NCI-H128 (cell line): ENCODE measurements at regions not wholly inside any gene's neighbourhood (a gene's known extent, or its start where the extent isn't known, plus 50 kb on each side); places are given as distances from the start of the nearest gene placed in this dataset.
A peak's percentile ranks its signal among the peaks of the same experiment; 100 is the strongest.

Experiments used
- DNase-seq: peaks from one replicate; lab custom pipeline; 2025; ENCODE audit not compliant: unreplicated experiment; lab: John Stamatoyannopoulos, UW

DNA sequence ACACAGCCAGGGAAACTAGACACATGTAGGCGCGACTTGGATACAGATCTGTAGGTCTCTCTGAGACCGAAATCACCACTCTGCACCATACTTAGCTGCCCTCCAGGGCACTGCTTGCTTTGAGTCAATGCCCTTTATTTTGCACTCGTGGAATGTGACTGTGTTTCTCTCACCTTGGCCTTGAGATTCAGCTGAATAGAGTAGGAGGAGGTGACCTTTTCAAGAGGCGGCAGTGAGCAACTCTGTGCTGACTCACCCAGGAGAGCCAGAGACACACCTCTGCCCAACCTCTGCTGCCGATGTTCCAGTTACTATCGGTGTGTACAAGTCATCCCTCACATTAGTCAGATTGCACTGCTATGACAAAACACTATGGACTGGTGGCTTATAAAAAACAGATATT, 583.4 kb downstream of the VRK1 start:
- no peak for DNase-seq

DNA sequence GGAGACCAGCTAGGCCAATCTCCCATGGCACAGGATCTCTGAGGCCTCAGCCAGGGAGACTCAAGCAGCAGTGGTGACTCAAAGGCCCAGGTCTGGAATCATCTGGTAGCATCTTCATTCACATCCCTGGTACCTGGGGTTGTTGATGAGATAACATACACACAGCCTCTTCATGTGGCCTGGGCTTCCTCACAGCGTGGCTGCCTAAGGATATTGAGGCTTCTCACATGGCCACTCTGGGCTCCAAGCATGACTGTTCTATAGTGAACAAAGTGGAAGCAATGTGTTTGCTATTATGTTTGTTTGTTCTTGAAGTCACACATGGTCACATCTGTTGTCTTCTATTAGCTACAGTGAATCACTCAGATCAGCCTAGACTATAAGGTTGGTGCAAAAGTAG, 584.1 kb downstream of the VRK1 start:
- DNase-seq: no peak

DNA sequence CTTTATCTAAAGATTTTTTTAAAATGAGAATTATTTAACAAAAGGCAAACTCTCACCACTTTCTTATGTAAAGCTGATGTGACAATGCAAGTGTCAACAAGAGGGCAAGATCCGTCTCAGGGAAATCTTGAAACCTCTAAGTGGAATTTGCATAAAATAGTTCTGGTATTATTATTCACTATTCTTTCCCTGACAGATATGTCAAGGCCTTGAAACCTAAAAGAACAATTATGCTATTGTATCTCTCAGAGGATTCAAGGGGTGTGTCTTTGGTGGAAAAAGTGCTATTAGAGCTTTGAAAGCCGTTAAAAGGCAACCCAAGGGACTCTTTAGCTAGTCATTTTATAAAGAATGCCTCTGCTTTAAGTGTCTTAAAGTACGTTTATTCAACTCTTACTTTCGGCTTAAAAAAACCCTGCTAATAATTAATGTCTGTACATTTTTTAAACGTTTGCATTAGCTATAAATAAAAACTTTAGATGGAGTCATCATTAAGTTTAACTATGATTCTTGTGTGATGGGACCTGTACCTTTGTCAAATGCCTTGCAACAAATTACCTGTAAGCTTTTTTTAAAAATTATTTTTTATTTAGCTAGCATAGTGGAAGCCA, 585.5 kb downstream of the VRK1 start:
- peak; percentile 15 for DNase-seq

DNA sequence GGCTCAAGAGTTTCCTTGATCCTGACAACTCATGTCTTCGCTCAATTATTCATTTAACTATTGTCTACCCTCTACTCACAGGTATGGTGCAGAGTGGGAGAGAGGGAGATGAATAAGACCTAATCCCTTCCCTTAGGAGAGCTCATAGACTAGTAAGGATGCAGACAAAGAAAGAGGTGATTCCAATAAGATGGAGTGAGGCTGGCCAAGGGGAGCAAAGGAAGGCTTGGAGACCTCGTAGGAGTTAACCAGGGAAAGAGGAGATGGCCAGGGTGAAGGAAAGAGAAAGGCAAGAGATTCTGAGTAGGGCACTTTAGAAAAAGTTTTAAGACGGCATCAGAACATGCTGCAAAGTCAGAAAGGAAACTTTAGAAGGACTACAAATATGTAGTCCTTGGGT, 588.5 kb downstream of the VRK1 start:
- no peak for DNase-seq

DNA sequence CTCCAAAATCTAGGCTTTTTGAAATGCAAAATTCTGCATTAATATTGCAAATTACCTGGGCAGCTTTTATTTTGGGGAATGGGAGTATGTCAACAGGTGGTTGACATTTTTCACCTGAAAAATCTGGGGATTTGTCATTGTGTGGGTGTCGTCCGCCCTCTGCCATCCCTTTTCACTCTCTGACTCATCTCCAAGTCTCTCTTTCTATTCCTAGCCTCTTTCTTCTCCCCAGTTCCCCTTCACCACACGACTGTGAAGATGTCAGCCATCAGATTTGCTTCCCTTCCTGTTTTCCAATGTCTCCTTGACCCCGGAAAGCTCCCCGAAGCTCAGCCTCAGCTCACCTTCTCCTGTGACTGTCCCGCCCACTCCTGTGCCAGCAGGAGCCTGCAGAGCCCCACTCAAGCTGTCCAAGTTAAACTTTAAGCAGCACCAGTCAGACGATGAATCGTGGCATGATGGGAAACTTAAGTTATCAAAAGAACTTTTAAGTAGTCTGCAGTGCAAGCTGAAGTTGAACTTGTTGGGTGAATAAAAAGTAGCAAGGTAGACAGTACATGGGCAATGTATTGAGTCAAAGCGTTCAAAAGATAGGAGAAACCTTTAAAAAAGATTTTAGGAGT, 590.2 kb downstream of the VRK1 start:
- DNase-seq: no peak

DNA sequence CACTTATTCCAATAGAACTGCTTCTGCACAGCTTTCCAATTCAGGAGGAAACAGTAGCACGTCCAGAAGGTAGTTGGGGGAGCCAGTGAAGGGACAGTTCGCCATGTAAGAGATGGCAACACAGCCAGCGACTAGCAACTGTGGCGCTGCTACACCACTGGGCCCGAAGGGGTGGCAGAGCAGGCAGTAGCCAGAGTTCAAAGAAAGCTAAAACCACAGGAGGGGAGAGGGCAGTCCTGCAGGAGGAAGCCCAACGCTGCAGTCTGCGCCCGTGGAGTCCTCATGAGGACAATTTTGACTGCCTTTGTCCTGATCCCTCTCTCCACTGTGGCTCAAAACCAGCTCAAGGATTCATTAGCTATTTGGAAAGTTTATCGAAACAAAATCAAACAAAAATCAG, 591.2 kb downstream of the VRK1 start:
- no peak for DNase-seq

DNA sequence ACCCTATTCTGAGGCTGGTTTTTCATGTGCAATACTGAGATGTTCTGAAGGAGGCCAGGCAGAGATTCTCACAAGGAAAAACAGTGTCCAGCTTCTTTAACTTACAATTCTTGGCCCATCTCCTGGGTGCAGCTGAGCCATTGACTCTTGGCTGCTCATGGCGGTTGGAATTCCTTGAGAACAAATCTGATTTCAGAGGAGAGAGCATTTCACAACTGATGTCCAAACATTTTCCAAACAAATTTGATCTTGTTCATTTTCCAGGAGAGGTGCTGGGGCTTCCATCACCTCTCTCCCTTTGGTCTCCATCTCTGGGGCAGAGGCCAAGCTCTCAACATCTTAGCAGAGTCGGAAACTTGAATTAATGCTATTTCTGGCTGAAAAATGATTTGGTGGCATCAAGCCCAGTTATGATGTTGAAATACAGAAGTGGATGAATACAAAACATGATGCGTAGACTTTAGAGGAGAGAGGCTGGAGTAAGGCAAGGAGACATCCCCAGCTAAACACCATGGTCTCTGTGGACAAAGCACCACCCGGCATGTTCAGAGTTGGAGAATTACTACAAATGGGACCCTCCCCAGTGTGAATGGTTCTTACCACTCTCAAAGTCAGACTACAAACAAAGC, 593.0 kb downstream of the VRK1 start:
- no peak for DNase-seq

DNA sequence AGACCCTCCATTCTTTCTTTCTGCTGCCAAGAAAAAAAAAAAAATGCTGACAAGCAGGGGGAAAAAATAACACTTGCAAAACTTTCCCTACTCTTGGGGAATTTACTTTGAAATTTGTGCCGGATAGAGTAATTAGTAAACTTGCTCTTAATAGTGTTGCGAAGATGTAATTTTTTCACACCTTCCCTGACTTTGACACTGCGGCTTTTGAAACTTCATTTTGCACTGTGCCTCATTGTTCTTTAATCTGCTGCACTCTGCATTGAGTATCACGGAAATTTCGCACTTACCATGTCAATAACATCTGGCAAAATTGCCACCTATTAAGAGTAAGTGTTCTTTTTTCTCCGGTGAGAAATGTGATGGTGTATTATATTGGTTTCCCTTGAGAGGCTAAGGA, 596.1 kb downstream of the VRK1 start:
- DNase-seq: no peak

DNA sequence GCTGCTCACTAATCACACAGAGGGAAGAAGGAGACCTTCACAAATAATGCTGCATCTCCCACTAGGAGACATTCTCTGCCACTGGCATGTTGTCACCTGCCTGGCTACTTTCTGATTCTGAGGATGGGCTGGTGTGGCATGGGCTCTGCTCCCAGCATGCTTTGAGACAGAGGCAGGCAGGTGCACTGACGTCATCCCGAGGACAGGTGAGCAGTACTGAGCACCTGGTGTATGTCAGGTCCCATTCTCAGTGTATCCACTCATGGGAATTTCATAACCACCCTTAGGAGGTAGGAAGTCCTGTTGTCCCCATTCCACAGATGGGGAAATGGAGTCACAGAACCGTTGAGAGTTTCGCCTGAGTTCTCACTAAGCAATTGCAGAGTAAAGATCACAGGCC, 597.9 kb downstream of the VRK1 start:
- DNase-seq: no peak

DNA sequence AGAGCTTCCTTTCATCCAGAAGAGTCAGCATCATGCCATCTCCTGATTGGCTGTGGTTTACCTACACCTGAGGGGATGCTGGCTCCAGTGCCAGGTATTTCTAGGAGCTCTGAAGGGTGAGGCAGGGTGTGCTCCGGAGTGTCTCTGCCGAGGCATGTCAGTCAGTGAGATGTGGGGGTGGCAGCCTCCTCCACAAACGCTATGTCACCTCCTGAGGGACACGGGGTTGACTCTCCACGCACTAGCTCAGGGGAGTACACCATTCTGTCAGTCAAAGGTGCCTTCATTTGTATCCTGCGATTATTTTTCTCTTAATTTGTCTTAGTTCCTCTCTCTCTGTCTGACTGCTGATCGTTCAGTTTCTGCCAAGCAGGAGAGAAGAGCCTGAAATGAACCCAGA, 604.5 kb downstream of the VRK1 start:
- DNase-seq: no peak

DNA sequence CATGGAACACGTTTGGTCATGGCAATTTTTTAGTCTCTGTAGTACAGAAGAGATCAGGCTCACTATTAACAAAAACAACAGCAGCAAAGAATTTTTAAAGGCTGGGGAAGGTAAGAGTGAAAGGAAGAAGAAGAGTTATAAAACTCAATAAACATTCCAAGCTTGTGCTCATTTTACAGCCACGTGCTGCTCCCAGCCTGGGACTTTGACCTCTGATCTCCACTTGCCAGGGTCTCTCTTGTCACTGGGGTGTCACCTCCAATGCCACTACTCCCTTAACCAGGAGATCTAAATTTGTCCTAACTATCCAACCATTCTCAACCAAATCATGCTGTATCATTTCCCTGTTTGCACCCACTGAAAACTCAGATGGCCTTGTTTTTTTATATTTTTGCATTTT, 605.1 kb downstream of the VRK1 start:
- DNase-seq: no peak

DNA sequence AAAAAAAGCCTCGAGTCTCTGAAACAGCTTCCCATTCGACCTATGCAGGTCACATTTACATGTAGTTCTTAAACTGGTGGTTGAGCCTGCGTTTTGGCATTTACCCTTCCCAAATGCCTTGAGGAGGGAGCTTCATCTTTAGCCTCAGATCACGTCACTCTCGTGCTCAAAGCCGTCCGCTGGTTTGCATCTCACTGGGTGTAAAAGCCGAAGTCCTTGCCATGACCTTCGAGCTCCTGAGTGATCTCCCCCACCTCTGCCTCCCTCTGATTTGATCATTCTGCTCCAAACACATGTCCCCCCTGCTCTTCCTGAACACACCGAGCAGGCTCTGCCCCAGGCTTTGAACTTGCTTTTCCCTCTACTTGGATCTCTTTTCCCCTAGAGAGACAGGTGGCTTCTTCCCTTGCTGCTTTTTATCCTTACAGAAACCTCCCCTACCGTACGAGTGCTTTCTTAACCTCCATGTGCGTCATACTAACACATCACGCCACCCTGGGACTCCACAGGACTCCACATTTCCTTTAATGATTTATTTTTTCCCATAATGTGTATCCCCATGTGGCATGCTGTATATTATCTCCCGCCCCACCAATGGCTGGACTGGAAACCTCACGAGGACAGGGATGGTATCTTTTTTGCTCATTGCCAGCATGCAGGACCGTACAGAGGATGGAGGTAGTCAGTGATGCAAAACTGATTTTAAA, 610.7 kb downstream of the VRK1 start:
- no peak for DNase-seq

DNA sequence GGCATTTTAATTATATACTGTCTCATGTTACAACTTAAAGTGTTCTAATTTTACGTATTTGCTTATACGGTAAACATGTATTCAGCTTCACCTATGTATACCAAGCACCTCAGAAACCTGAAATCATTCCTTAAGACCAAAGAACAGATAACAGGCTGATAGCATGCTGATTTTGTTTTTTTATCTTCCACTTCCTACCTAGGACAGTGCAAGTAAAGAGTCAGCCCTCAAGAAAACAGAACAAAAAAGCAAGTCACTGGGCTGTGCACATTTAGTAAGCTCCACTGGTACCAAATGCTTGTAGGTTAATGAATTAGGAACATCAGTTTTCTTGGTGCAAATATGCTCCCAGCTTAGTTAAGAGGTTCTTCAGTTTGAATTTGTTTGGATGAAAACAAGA, 611.3 kb downstream of the VRK1 start:
- DNase-seq: no peak

DNA sequence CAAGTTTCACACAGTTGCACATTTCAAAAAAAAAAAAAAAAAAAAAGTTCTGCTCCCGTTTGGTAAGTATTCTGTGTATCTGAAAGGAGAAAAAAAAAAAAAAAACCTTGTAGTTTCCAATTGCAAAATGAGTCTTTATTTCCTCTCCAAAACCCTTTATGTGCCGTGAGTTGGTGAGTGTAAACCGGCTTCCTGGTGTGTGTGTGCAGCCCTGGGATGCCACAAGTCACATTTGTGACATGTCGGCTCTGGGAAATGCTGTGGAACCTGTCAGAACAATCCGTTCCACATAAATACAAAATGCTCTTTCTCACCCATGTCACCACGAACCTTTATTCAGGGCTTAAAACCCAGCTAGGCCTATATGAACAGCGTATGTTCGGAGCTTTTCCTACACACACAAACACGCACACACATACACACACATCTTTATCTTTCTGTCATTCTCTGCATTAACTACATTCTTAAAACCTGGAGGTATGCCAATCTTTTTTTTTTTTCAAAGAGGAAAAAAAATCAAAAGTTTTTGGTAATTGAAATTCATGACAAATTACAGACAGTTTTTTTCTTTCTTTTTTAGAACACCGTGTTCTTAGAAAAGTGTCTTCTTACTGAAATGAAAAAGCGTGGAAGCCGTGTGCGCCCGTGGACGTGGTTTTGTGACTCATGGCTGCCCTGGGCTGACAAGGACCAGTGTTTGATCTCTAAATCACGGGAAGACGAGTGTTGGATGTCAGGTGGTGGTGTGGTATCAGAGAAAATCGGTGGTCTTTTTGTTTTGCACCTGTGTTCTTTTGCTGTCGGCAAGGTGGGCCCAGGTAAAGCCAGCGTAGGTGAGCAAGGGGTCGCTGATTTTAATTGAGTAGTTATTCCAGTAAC, 612.0 kb downstream of the VRK1 start:
- no peak for DNase-seq

DNA sequence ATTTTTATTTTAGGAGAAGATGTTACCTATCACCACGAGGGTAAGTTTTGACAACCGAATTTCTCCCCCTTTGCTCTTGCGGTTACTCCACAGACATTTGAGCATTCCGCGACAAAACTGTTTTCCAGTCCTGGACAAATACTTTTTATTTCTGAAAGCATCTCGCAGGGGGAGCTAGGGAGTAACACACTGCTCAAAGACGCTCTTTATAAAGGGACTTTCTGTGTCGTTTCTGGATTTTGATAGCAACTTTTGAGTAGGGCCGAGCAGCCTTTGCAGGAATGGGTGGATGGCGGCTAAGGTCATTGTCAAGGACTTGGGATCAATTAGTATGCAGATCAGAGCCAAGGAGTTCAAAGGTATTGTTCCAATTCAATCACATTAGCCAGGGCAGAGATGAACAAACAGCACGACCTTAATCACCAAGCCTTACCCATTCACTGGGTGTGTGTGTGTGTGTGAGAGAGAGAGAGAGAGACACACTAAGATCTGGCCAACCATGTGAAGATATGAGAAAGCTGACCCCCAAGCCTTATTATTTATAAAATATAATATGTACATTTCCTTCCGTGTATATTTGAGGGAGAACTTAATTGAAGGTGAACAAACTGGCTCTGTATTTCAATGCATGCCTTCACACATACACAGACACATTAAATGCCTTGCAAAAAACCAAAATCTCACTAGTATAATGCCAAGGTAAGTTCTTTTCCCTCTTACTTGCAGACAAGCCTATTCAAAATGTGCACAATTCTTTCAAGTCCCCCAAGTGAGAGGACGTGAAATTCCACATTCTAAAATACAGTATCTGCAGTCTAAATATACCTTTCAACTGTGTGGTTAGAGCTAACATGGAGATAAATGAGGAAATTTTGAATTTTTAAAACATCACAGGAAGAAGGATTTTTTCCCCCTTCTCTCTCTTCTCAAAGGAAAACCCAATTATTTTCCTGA, 613.8 kb downstream of the VRK1 start:
- no peak for DNase-seq

DNA sequence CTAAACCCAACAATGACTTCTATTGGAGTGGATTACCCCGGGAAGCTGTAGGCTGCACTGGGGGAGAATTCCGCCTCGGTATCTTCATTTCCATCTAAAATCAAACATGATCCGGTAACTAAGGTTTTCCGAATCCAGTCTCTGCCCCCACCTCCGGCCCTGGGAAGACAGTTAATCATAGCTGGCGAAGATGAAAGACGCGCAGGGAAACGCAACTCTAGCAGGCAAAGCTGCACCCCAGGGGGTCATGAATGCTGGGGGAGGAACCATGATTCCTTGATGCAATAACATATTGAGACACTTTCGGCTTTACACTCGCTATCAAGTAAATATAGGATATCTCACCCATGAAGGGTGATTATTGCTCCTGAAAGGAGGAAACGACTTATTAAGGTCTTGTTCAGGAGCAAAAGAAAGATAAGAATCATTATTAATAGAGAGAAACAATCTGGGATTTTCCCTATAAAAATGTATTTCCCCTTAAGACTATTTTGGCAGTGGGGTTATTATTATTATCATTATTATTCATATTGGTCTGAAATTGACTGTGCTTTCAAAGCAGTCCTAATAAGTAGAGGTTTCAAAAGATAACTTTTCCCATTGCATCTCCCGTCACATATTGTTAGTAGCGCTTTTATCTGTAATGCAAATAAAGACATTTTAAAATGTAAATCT, 614.9 kb downstream of the VRK1 start:
- DNase-seq: no peak

DNA sequence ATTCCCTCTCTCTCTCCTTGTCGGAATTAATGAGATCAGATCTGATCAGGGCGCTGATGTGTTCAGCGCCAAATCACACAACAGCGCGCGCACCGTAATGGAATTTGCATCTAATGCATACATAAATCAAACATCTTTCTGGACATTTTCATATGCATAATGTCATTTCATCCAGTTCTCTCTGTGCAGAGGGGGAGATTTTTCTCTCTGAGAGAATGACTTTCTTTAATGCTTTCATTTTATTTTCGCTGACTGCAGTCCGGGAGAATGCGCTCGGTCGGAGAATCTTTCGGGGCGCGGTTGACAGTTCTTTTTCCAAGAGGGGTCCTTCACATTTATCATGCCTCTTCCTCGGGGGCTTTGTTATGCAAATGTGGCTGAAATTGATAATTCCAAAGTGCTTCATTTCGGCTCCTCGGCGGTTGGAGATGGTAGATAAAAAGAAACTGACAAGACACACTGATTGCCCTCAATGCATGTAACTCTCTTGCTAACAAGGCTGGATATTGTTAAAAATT, 615.9 kb downstream of the VRK1 start:
- DNase-seq: no peak

DNA sequence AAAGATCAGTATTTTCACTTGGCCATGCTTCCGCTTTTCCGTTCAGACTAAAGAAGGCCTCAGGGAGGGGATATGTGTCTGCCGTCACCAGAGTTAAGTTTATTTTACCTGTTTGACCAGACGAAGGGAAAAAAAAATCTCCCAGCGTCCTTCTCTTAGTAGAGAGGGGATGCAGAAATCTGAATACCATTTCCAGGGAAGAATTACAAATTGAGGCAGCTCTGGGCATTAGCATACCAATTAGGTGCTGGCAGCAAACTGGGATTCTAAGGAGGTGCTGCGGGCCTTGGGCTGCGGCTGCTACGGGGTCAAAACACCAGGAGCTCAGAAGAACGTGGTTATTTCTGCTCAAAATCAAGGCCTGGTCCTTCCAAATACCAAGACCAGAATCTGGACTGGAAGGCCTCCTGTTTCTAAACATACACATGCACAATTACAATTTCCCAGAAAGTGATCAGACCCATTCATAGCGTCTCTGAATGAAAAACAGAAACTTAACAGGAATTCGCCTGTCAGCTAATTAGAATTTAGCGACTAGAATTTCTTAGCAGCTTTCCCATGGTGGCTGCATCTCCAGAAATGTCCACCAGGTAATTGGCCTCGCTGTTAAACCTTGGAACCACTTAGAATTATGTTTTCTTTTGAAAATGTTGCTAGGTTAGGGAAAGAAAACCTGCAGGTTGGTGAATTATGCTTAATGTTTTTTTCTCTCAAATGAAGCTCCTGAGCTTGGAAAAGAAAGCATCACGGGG, 617.0 kb downstream of the VRK1 start:
- no peak for DNase-seq

DNA sequence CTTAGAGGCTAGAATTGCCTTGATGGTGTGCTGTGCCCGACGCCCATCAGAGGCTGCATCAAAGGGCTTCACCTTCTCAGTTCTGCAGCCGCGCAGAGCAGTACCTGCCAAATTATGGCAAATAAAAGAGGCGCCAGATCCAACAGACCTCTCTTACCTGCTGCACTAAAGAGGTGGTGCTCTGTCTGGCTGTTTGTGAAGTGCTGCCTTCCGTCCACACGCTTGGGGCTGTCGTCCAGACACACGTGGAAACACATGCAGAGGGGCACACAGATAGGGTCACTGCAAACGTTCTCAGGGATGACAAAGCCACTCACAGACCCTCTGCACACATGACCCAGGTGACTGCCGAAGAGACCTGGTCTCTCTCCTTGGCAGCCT, 617.5 kb downstream of the VRK1 start:
- DNase-seq: no peak
